D341Med (cell line): ENCODE measurements at regions not wholly inside any gene's neighbourhood (a gene's known extent, or its start where the extent isn't known, plus 50 kb on each side); places are given as distances from the start of the nearest gene placed in this dataset.
A peak's percentile ranks its signal among the peaks of the same experiment; 100 is the strongest.

Experiments
- DNase-seq: peaks from one replicate; pipeline ENCODE4 v3.0.0; 2012; ENCODE audit warnings: low spot score

GRCh38 chr1:101290922-101291561, 54.2 kb downstream of the S1PR1 start:
- no peak for DNase-seq

GRCh38 chr1:101291562-101292380, 55.0 kb downstream of the S1PR1 start:
- DNase-seq: no peak

GRCh38 chr1:101293461-101294051, 56.7 kb downstream of the S1PR1 start:
- no peak for DNase-seq

- no peak for DNase-seq
Measured at GRCh38 chr1:101295209-101295608, 58.4 kb downstream of the S1PR1 start.

GRCh38 chr1:101298663-101299062, 61.8 kb downstream of the S1PR1 start:
- DNase-seq: no peak

GRCh38 chr1:101299141-101299540, 62.3 kb downstream of the S1PR1 start:
- DNase-seq: no peak

- no peak for DNase-seq
Measured at GRCh38 chr1:101299710-101300109, 62.9 kb downstream of the S1PR1 start.

- DNase-seq: no peak
Measured at GRCh38 chr1:101300916-101301315, 64.1 kb downstream of the S1PR1 start.

GRCh38 chr1:101301446-101302057, 64.7 kb downstream of the S1PR1 start:
- DNase-seq: no peak

GRCh38 chr1:101302831-101303511, 66.2 kb downstream of the S1PR1 start:
- DNase-seq: no peak

- DNase-seq: no peak
Measured at GRCh38 chr1:101307985-101308689, 71.3 kb downstream of the S1PR1 start.

- DNase-seq: no peak
Measured at GRCh38 chr1:101308935-101309333, 72.1 kb downstream of the S1PR1 start.

GRCh38 chr1:101309334-101310311, 72.8 kb downstream of the S1PR1 start:
- DNase-seq: peak; percentile 76

- no peak for DNase-seq
Measured at GRCh38 chr1:101310506-101310905, 73.7 kb downstream of the S1PR1 start.

GRCh38 chr1:101311146-101311920, 74.5 kb downstream of the S1PR1 start:
- no peak for DNase-seq

GRCh38 chr1:101312147-101312546, 75.3 kb downstream of the S1PR1 start:
- DNase-seq: no peak

GRCh38 chr1:101313356-101313755, 76.5 kb downstream of the S1PR1 start:
- no peak for DNase-seq

GRCh38 chr1:101314244-101314643, 77.4 kb downstream of the S1PR1 start:
- no peak for DNase-seq

- no peak for DNase-seq
Measured at GRCh38 chr1:101316256-101316655, 79.4 kb downstream of the S1PR1 start.

- DNase-seq: no peak
Measured at GRCh38 chr1:101316799-101317198, 80.0 kb downstream of the S1PR1 start.
